DOHH2 (cell line): ENCODE measurements at regions not wholly inside any gene's neighbourhood (a gene's known extent, or its start where the extent isn't known, plus 50 kb on each side); places are given as distances from the start of the nearest gene placed in this dataset.

Experiments used
- H3F3A ChIP-seq: fragments of 200-600 bp; sonication (generic), shearing (Covaris generic); 2 replicates; pipeline ENCODE4 v1.6.0; 2016; ENCODE audit warnings: antibody characterized with exemption, mild to moderate bottlenecking; ENCODE audit not compliant: control insufficient read depth, insufficient read depth
- H3K27ac ChIP-seq: fragments of 200-600 bp; sonication (generic); 2 replicates; pipeline ENCODE4 v1.5.1; 2014; ENCODE audit warnings: low read depth, mild to moderate bottlenecking, low read length, moderate library complexity
- H3K27me3 ChIP-seq: fragments of 200-600 bp; sonication (generic); 2 replicates; pipeline ENCODE4 v1.6.1; 2014; ENCODE audit warnings: mild to moderate bottlenecking, low read length, mixed read lengths; ENCODE audit not compliant: control insufficient read depth
- H3K36me3 ChIP-seq: fragments of 200-600 bp; sonication (generic); 2 replicates; pipeline ENCODE4 v1.6.1; 2014; ENCODE audit warnings: mild to moderate bottlenecking, low read length, moderate library complexity, mixed read lengths; ENCODE audit not compliant: control insufficient read depth
- H3K4me1 ChIP-seq: fragments of 200-600 bp; sonication (generic); 2 replicates; pipeline ENCODE4 v1.6.1; 2014; ENCODE audit warnings: mild to moderate bottlenecking, low read length, mixed read lengths; ENCODE audit not compliant: control insufficient read depth
- H3K4me2 ChIP-seq: fragments of 200-600 bp; sonication (generic); 2 replicates; pipeline ENCODE4 v1.6.0; 2014; ENCODE audit warnings: mild to moderate bottlenecking, low read length, moderate library complexity
- H3K4me3 ChIP-seq: fragments of 200-600 bp; sonication (generic); 2 replicates; pipeline ENCODE4 v1.5.1; 2014; ENCODE audit warnings: mild to moderate bottlenecking, low read length, mixed read lengths
- H3K79me2 ChIP-seq: fragments of 200-600 bp; sonication (generic); 2 replicates; pipeline ENCODE4 v1.6.1; 2014; ENCODE audit warnings: mild to moderate bottlenecking, low read length, mixed read lengths; ENCODE audit not compliant: control insufficient read depth
- H3K9me2 ChIP-seq: fragments of 200-600 bp; sonication (generic); replicated peaks from 2 replicates; pipeline ENCODE4 v1.6.1; 2014; ENCODE audit warnings: mild to moderate bottlenecking, low read length, mixed read lengths; ENCODE audit not compliant: control insufficient read depth
- H3K9me3 ChIP-seq: fragments of 200-600 bp; sonication (generic); 2 replicates; pipeline ENCODE4 v1.6.1; 2014; ENCODE audit warnings: antibody characterized with exemption, low read length, mixed read lengths; ENCODE audit not compliant: control insufficient read depth, insufficient read depth
- H4K20me1 ChIP-seq: fragments of 200-600 bp; sonication (generic); 2 replicates; pipeline ENCODE4 v1.6.0; 2014; ENCODE audit warnings: low read depth, mild to moderate bottlenecking, antibody characterized with exemption, low read length, moderate library complexity; ENCODE audit not compliant: control insufficient read depth, insufficient read depth
- EZH2phosphoT487 ChIP-seq: fragments of 200-600 bp; sonication (generic); IDR thresholded peaks from 2 replicates; pipeline ENCODE4 v1.6.1; 2017; ENCODE audit warnings: borderline replicate concordance, mild to moderate bottlenecking, antibody characterized with exemption, low read length, moderate library complexity, mixed read lengths
- TF ChIP-seq, protein P1 (sequence below): fragments of 200-600 bp; sonication (generic); IDR thresholded peaks from one replicate; pipeline ENCODE4 v1.5.1; 2014; ENCODE audit warnings: antibody characterized with exemption, mild to moderate bottlenecking, low read depth, low read length; ENCODE audit not compliant: poor library complexity, severe bottlenecking

DNA sequence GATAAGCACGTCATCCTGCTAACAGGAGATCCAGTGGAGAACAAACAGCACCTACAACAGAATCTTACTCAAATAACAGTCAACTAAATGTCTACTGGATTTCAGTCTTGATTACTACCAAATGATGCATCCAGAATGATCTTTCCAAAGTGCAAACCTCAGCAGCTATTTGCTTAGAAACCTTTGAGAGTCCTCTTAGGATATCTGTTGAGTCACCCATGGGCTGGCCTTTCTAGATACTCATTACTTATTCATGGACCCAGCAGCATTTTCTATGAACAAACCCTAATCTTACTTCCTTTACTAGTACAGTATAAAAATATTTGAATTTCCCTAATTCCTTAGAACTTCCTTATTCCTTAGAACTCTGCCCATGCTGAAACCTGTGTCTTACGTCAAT, 118.5 kb upstream of the PABPC4L start:
- TF ChIP-seq, protein P1, sequence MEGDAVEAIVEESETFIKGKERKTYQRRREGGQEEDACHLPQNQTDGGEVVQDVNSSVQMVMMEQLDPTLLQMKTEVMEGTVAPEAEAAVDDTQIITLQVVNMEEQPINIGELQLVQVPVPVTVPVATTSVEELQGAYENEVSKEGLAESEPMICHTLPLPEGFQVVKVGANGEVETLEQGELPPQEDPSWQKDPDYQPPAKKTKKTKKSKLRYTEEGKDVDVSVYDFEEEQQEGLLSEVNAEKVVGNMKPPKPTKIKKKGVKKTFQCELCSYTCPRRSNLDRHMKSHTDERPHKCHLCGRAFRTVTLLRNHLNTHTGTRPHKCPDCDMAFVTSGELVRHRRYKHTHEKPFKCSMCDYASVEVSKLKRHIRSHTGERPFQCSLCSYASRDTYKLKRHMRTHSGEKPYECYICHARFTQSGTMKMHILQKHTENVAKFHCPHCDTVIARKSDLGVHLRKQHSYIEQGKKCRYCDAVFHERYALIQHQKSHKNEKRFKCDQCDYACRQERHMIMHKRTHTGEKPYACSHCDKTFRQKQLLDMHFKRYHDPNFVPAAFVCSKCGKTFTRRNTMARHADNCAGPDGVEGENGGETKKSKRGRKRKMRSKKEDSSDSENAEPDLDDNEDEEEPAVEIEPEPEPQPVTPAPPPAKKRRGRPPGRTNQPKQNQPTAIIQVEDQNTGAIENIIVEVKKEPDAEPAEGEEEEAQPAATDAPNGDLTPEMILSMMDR, result no peak
- TF ChIP-seq EZH2phosphoT487, result no peak
- Histone ChIP-seq H3F3A (no peaks in the 10 kb centered on the region), H3K36me3 (no peaks in the 10 kb centered on the region), H4K20me1 (no peaks in the 10 kb centered on the region), H3K27me3 (no peaks in the 10 kb centered on the region), H3K4me2 (no peak overlapping the region), H3K27ac (no peak overlapping the region), H3K9me2 (no peaks in the 10 kb centered on the region), H3K4me3 (no peak overlapping the region), H3K9me3 (no peaks in the 10 kb centered on the region), H3K79me2 (no peaks in the 10 kb centered on the region), H3K4me1 (no peaks in the 10 kb centered on the region)

DNA sequence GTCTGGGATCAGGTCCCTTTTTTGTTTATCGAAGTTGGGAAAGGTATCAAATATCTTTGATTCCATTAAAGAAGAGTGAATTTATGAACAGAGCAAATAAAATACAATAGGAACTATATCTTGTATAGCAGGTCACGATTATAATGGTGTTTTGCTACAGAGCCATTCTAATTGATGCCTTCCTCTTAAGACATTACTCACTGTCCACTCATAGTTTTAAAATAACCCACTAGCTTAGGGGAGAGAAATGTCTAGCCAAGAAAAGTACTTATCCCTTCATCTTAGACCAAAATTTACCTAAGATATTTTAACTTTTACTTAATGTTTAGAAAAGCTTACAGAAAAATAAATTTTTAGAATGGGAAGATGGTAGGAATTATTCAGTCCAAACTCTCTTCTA, 112.0 kb upstream of the PABPC4L start:
- Histone ChIP-seq H4K20me1 (no peaks in the 10 kb centered on the region), H3K4me1 (no peaks in the 10 kb centered on the region), H3K27me3 (no peaks in the 10 kb centered on the region), H3F3A (no peaks in the 10 kb centered on the region), H3K36me3 (no peaks in the 10 kb centered on the region), H3K4me2 (no peak overlapping the region), H3K9me2 (no peaks in the 10 kb centered on the region), H3K9me3 (no peaks in the 10 kb centered on the region), H3K79me2 (no peaks in the 10 kb centered on the region), H3K27ac (no peak overlapping the region), H3K4me3 (no peak overlapping the region)
- TF ChIP-seq, protein P1, result no peak
- no peak for TF ChIP-seq EZH2phosphoT487

DNA sequence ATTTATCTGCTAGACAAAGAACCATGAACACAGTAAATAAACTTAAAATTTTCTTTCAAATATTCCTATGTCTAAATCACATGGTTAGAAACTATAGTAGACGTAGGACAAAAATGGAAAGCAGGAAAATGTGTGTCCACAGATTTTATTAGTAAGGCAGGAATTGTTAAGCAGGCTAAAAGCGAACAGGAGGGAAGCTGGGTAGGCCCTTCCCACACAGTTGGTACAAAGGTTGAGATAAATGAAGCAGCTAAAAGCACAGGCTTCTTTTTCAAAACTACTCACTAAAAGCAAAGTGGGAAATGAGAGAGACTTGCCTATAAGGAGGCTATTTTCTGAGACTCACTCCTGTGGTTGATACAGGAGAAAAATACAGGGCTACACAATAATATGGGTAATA, 108.1 kb upstream of the PABPC4L start:
- Histone ChIP-seq H3K4me3 (no peak overlapping the region), H3K4me2 (no peak overlapping the region), H3F3A (no peaks in the 10 kb centered on the region), H3K9me3 (no peaks in the 10 kb centered on the region), H3K9me2 (no peaks in the 10 kb centered on the region), H4K20me1 (no peaks in the 10 kb centered on the region), H3K27ac (no peak overlapping the region), H3K79me2 (no peaks in the 10 kb centered on the region), H3K27me3 (no peaks in the 10 kb centered on the region), H3K4me1 (no peaks in the 10 kb centered on the region), H3K36me3 (no peaks in the 10 kb centered on the region)
- TF ChIP-seq, protein P1, result no peak
- TF ChIP-seq EZH2phosphoT487, result no peak

DNA sequence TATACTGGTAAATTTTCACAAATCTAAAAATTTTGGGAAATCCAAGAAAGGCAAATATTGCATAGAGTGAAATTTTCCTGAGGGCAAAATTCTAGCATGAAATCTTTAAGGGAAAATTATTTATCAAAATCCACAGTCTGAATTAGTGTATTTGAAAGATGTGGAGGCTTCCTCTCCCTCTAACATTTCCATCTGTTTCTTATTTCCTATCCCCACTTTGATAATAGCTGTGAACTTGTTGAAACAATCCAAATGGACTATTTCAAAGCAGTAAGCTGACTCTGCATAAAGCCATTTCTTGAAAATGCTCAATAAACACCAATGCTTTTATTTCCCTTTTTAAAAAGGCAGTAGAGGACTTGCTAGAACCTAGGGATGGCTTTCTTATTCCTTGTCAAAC, 107.3 kb upstream of the PABPC4L start:
- no peaks in the 10 kb centered on the region for H4K20me1 ChIP-seq
- no peaks in the 10 kb centered on the region for H3F3A ChIP-seq
- no peaks in the 10 kb centered on the region for H3K9me2 ChIP-seq
- H3K79me2 ChIP-seq, result no peaks in the 10 kb centered on the region
- no peak overlapping the region for H3K27ac ChIP-seq
- no peak overlapping the region for H3K4me2 ChIP-seq
- H3K27me3 ChIP-seq, result no peaks in the 10 kb centered on the region
- TF ChIP-seq, protein P1, result no peak
- no peak for TF ChIP-seq EZH2phosphoT487
- H3K4me1 ChIP-seq, result no peaks in the 10 kb centered on the region
- no peaks in the 10 kb centered on the region; the same call in 1 of the 2 replicates for H3K9me3 ChIP-seq
- no peaks in the 10 kb centered on the region for H3K36me3 ChIP-seq
- no peak overlapping the region for H3K4me3 ChIP-seq
